ENCODE measurements at regions not wholly inside any gene's neighbourhood (a gene's known extent, or its start where the extent isn't known, plus 50 kb on each side); places are given as distances from the start of the nearest gene placed in this dataset.

GRCh38 chr7:43006008-43006407 lies 73.8 kb downstream of the MRPL32 start:
- no peak for TF ChIP-seq YY1 (IDR thresholded peaks at IDR 0.05; ENCODE audit: insufficient read depth, insufficient read length)
- TF ChIP-seq ZNF274 (IDR thresholded peaks at IDR 0.05; ENCODE audit: low read depth, low read length), result no peak
- TF ChIP-seq SUZ12 (IDR thresholded peaks at IDR 0.05; ENCODE audit: extremely low read depth, insufficient read depth, insufficient read length), result no peak
